Activated T-cell treated with anti-CD3 and anti-CD28 coated beads for 48 hours (primary cell): ENCODE measurements at regions not wholly inside any gene's neighbourhood (a gene's known extent, or its start where the extent isn't known, plus 50 kb on each side); places are given as distances from the start of the nearest gene placed in this dataset.
"Not testable (repeated sequence)": the region's sequence is repeated elsewhere in the genome, so short reads cannot be mapped to it uniquely, and the experiment has no call there.

Source experiments
- DNase-seq: peaks from one replicate; pipeline ENCODE4 v3.0.0-alpha.2; 2020; ENCODE audit warnings: low read depth

- DNase-seq, result no peak
Measured at GRCh38 chrX:148268673-148269072, 231.7 kb upstream of the AFF2 start.

- no peak for DNase-seq
Measured at GRCh38 chrX:148269513-148269912, 230.9 kb upstream of the AFF2 start.

DNA sequence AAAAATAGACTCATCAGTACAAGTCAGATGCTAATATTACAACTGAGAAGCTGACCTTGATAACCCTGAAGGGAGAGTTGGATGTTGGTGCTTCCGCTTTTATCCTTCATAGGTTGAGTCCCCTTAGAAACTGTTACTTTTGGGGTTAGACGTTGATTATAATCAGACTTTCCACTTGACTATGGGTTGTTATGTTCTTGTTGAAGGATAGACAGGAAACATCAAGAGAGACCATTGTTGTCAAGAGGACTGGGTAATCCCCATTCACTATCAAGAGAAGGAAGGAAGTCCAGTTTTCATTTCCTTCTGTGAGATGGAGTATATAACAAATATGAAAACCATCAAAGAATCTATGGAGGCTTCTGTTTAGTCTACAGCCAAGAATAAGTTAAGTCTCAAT, 229.9 kb upstream of the AFF2 start:
- DNase-seq, result no peak

- no peak for DNase-seq
Measured at GRCh38 chrX:148271263-148271662, 229.2 kb upstream of the AFF2 start.

DNA sequence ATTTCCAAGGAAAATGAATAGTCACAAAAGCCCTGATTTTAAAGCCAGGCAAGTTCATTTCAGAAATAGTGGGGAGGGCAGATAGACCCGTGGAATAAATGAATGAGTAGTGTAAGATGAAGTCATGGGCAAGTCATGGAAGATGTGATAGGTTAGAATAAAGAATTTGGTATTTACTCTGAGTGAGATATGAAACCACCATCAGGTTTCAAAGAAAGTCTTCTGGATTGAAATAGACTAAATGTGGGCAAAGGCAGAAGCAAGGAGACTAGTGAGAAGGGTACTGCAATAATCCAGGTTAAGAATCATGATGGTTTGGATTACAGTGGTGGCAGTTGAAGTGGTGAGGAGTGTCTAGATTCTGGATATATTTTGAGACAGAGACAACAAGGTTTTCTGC, 218.5 kb upstream of the AFF2 start:
- DNase-seq, result no peak

GRCh38 chrX:148282504-148282903, 217.9 kb upstream of the AFF2 start:
- DNase-seq, result no peak

GRCh38 chrX:148284056-148284455, 216.4 kb upstream of the AFF2 start:
- no peak for DNase-seq

DNA sequence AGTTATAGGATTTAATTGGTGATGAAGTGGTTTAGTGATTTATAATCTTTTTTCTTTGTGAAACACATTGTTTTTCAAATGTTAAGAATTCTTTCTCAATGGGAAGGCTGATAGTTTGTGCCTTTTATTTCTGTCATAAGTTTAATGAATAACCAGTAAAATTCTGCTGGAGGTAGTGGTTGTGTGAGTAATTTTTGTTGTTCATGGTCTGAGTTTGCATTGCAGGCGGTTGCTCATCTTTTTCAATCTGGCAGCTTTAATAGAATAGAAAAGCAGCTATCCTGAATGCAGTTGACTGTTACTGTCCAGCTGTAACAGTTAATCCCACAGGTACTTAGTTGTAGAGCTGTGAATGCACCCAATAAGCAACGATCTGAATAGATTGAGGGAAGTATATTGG, 215.6 kb upstream of the AFF2 start:
- no peak for DNase-seq

DNA sequence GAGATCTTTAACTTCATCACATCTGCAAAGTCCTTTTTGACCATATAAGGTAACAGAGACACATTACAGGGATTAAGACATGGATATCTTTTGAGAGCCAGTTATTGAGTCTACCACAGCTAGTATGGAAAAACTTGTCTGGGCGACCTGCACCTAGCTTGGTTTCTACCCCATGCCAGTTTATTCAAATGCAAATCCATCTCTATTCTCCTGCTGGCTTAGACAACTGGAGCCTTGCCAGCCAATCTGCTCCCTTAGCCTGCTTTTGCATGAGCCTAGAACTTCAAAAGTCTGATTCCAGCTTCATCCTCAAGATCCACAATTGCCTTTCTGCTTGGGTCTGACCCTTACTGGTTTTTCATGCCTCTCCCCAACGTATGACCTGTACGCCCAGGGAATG, 212.0 kb upstream of the AFF2 start:
- no peak for DNase-seq

DNA sequence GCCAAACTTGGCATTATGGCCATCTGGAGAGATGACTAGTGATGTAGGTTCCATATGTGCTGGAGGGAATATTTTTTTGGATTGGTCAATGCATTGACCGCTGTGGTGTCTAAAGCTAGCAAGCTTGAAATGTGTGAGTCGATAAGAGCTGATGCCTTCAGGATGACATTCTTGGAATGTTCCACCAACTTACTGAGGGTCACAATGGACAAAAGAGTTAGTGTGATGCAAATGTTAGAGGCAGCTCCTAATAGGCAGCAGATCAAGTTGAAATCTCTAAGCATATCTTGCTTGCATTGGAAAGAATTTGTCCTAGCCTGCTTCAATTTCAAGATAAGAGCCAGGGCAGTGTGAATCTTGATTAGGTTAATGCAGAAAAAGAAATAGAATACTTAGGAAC, 210.4 kb upstream of the AFF2 start:
- no peak for DNase-seq

DNA sequence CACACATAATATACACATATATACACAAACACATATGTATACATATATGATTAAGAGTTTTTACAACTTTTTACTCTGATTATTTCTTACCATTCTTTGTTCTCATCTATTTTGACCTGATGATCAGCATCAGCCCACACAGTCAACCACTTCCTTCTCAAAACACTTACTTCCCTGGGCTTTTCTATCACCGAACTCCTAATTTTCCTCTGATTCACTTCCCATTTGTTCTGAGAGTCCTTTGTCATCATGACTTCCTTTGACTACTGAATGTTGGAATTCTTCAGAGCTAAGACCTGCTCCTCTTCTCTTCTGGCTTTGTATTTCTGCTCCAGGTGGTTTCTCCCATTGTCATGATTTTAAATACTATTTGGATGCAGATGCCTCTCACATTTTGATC, 209.5 kb upstream of the AFF2 start:
- DNase-seq, result no peak

DNA sequence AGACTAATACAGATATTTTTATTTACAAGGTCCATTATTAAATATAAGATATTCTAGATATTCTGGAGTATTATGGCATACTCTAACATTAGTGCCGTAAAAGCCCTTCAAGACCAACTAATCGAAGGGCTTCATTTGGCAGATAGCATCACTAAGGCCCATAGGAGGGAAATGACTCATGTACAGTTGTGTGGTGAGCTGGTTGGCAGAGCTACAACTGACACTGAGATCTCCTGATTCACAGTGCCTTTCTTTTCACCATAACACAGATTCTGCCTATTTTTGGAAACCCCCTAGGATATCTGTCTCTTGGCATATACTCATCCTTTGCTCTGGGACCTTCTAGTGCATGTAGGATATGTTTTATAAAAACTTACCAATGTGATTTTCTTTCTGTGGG, 201.7 kb upstream of the AFF2 start:
- DNase-seq, result no peak

- not testable (repeated sequence) for DNase-seq
Measured at GRCh38 chrX:148305214-148305613, 195.2 kb upstream of the AFF2 start.

DNA sequence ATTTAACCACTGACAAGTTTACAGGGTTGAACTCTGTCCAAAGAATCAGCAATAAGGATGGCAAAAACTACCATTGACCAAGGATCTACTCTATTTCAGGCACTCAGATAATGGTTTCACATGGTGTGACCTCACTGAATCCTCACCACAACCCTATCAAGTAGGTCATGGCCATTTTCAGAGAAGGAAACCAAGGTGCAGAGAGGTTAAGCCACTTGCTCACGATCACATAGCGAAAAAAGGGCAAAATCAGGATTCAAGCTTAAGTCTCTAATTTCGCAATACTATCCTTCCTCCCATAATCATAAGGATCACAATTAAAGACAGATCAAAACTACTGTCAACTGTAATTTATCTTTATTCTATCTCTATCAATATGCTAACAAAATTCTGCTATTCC, 191.0 kb upstream of the AFF2 start:
- DNase-seq, result no peak

GRCh38 chrX:148310426-148311165, 189.8 kb upstream of the AFF2 start:
- peak; percentile 19 for DNase-seq

DNA sequence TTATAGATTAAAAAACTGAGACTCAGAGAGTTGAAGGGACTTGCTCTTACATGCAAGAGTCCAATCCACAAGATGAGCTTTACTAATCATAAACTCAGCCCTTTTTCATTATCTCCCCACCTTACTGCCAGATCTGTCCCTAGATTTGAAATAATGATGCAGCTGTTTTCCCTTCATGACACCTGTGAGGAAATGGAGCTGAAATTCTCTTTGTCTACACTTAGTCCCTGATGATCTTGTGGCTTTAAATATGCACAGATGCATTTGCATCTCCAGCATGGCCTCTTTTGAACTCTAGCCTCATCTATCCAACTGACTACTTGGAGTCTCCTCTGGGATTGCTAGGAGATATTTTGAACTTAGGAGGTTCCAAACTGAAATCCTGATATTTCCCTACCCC, 188.9 kb upstream of the AFF2 start:
- DNase-seq, result no peak

- DNase-seq, result no peak
Measured at GRCh38 chrX:148314876-148315275, 185.5 kb upstream of the AFF2 start.

- DNase-seq, result no peak
Measured at GRCh38 chrX:148316446-148316845, 184.0 kb upstream of the AFF2 start.

DNA sequence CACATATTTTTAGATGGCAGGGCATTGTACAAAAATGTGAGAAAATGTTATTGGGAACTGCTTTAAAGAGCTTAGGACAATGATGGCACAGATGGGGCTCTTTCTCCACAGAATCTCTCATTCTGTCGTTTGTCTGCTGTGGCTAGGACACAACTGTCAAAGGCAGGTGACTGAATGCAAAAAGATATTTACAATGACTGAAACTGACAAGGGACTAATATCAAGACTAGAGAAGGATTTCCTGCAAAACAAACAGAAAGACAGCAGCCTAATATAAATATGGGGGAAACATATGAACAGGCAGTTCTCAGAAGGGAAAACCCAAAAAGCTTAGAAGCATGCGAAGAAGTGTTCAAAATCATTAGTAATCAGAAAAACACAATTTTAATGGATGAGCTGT, 177.5 kb upstream of the AFF2 start:
- DNase-seq, result no peak

DNA sequence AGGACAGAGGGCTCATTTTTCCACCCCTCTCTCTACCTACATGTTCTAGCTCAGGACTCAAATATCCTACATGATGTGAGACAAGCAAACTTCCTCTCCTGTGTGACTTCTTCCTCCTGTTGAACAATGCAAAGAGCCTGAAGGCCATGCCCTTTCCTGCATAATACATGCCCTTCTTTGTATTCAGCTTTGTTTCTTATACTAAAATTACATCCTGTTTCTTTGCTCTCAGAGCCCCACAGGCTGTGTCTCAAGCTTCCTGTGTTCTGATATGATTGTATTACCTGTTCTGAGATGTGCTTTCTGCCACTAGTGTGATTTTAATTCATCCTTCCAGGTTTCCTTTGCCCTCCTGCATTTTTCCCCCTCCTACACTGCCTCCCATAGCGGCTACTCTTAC, 166.4 kb upstream of the AFF2 start:
- DNase-seq, result no peak

DNA sequence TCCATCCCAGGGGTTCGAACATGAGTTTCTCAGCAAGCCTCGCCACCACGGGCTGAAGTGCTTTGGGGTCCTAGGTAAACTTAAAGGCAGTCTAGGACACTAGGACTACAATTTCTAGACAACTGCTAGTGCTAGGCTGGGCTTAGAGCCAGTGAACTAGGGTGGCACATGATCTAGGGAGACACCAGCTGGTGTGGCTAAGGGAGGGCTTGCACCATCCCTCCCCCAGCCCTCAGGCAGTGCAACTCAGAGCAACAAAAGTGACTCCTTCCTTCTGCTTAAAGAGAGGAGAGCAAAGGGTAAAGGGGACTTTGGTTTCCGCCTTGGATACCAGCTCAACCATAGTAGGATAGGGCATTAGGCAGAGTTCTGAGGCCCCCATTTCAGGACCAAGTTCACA, 162.5 kb upstream of the AFF2 start:
- DNase-seq, result no peak

DNA sequence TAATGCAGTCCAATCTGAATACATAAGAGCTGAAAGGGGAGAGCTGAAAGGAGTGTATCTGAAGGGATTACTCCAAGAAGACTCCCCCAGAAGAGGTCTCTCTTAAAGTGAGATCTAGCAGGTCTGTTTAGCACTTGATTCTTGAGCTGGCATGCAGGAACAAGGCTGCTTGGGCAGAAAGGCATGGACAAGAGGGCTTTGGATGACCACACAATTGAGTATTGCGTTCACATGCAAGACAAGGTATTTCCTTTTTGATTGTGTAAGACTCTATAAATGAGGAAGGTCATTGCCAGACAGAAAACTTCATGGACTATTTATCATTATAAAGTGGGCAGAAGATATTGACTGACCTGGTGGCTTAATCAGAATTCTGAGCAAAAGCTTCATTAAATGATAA, 145.5 kb upstream of the AFF2 start:
- no peak for DNase-seq

DNA sequence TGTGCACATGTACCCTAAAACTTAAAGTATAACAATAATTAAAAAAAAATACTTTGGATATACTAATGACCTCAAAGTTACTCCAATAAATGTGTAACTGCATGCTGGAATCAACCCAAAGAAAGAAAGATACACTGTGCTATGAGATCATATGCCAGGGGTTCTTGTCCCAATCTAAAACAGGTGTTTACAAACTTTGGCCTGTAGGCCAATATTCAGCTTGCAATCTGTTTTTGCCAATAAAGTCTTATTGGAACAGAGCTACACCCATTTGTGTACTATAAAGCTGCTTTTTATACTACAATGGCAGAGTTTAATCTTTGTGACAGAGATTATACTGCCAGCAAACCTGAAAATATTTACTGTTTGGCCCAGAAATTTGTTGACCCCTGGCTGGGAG, 138.8 kb upstream of the AFF2 start:
- DNase-seq, result no peak

GRCh38 chrX:148363471-148364235, 136.8 kb upstream of the AFF2 start:
- no peak for DNase-seq
